ENCODE measurements at regions not wholly inside any gene's neighbourhood (a gene's known extent, or its start where the extent isn't known, plus 50 kb on each side); places are given as distances from the start of the nearest gene placed in this dataset.

DNA sequence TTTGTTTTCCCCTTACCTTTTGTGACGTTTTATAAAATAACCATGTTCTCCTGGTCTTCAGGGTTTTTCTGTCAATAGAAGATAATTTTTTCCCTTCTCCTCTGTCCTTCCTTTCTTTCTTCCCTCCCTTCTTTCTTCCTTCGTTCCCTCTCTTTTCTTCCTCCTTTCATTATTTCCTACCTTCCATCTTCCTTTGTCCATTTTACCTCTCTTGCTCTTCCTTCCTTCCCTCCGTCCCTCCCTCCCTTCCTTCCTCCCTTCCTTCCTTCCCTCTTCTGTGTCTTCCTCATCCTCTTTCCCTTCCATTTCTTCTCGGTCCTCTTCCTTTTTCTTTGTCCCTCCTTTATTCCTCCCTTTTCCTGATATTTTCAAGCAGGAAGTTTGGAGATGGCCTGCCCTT, 128.2 kb downstream of the TEX36 start:
- no peak overlapping the region for H2AFZ ChIP-seq
- H3K4me3 ChIP-seq = no peak overlapping the region
- no peak overlapping the region for H3K4me2 ChIP-seq
- H3K27me3 ChIP-seq (ENCODE audit: insufficient read depth, low read depth) = no peaks in the 10 kb centered on the region
- BruUV-seq (replicated peaks) = no TSS peak
- no peaks in the 10 kb centered on the region for H4K20me1 ChIP-seq (ENCODE audit: insufficient read depth)
- DNase-seq = no peak
- CTCF ChIA-PET = no interaction called here
- H3K27ac ChIP-seq = no peak overlapping the region
- no peaks in the 10 kb centered on the region for H3K9me2 ChIP-seq (ENCODE audit: insufficient read depth)
- H3F3A ChIP-seq (ENCODE audit: insufficient read depth, low read depth) = no peaks in the 10 kb centered on the region
- TF ChIP-seq EZH2 (IDR thresholded peaks at IDR 0.05; ENCODE audit: low read depth) = no peak
- TF ChIP-seq, protein P1, sequence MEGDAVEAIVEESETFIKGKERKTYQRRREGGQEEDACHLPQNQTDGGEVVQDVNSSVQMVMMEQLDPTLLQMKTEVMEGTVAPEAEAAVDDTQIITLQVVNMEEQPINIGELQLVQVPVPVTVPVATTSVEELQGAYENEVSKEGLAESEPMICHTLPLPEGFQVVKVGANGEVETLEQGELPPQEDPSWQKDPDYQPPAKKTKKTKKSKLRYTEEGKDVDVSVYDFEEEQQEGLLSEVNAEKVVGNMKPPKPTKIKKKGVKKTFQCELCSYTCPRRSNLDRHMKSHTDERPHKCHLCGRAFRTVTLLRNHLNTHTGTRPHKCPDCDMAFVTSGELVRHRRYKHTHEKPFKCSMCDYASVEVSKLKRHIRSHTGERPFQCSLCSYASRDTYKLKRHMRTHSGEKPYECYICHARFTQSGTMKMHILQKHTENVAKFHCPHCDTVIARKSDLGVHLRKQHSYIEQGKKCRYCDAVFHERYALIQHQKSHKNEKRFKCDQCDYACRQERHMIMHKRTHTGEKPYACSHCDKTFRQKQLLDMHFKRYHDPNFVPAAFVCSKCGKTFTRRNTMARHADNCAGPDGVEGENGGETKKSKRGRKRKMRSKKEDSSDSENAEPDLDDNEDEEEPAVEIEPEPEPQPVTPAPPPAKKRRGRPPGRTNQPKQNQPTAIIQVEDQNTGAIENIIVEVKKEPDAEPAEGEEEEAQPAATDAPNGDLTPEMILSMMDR (conservative IDR thresholded peaks at IDR 0.05) = no peak
- H3K9me3 ChIP-seq (ENCODE audit: insufficient read depth, low read depth) = no peaks in the 10 kb centered on the region
- H3K36me3 ChIP-seq (ENCODE audit: low read depth) = no peaks in the 10 kb centered on the region
- H3K4me1 ChIP-seq (replicated peaks; ENCODE audit: insufficient read depth) = no peaks in the 10 kb centered on the region
- intact Hi-C loops (cut with micrococcal nuclease; ENCODE audit: unreplicated experiment) = no loop called here
- H3K79me2 ChIP-seq (ENCODE audit: low read depth) = no peaks in the 10 kb centered on the region
- POLR2A ChIA-PET (ENCODE audit: unreplicated experiment) = no interaction called here

DNA sequence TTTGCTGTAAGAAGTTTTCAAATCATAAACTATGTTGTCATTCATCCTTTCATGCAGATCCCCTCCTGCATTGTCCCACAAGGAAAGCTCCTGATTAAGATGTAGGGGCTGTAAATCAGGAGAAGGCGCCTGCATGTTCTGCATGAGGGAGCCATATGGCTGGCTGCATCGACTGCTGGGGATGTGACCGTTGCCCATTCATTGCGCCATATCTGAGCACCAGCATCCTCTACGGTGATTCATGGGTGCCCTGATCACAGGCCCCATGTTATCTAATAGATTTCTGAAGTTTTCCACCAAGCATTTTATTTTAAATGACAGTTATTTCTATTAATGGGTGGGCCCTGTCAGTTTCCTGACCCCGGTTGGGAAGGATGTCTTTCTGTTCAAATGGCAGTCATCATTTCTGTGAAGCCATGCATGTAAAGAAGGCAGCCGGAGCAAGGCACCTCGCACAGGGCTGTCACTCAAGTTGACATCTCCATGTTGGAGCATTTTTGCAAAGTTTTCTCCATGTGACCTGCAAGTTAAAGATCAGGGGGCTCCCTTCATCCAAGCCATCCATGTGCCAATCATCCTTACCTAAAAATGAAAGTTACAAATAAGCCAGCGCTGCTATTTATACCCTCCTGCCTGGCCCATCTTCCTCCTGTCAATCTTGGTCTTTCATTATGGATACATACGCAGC, 128.8 kb downstream of the TEX36 start:
- Histone ChIP-seq H3K4me1 (replicated peaks; ENCODE audit: insufficient read depth) (no peaks in the 10 kb centered on the region), H3K4me3 (no peak overlapping the region), H3K27ac (no peak overlapping the region), H3K9me2 (ENCODE audit: insufficient read depth) (no peaks in the 10 kb centered on the region), H3K79me2 (ENCODE audit: low read depth) (no peaks in the 10 kb centered on the region), H4K20me1 (ENCODE audit: insufficient read depth) (no peaks in the 10 kb centered on the region), H3K9me3 (ENCODE audit: insufficient read depth, low read depth) (no peaks in the 10 kb centered on the region), H3K27me3 (ENCODE audit: insufficient read depth, low read depth) (no peaks in the 10 kb centered on the region), H3K36me3 (ENCODE audit: low read depth) (no peaks in the 10 kb centered on the region), H3F3A (ENCODE audit: insufficient read depth, low read depth) (no peaks in the 10 kb centered on the region), H3K4me2 (no peak overlapping the region), H2AFZ (no peak overlapping the region)
- POLR2A ChIA-PET (ENCODE audit: unreplicated experiment) = interaction anchor here (0.6 kb wide), 1 partner anchor 107 kb away, joined by 3 read pairs; no protein-coding TSS in a partner anchor
- no peak for TF ChIP-seq EZH2 (IDR thresholded peaks at IDR 0.05; ENCODE audit: low read depth)
- BruUV-seq (replicated peaks) = no TSS peak
- intact Hi-C loops (cut with micrococcal nuclease; ENCODE audit: unreplicated experiment) = no loop called here
- DNase-seq = no peak
- CTCF ChIA-PET = no interaction called here

DNA sequence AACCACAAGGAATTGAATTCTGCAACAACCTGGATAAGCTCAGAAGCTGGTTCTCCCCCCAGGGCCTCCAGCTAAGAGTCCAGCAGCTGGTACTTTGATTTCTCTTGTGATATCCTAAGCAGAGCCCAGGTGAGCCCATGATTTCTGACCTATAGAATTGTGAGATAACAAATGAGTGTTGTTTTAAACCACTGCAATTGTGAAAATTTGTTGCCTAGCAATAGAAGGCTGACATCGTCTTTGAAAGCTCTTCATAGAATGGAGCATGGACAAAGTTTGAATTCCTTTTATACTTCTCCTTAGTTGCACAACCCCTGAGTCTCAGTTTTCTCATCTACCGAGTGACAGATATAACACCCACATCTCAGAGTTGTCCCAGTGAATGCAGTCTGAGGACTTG, 129.9 kb downstream of the TEX36 start:
- no peaks in the 10 kb centered on the region for H3K27me3 ChIP-seq (ENCODE audit: insufficient read depth, low read depth)
- POLR2A ChIA-PET (ENCODE audit: unreplicated experiment) = no interaction called here
- BruUV-seq (replicated peaks) = no TSS peak

More for the DNA sequence above, 129.9 kb downstream of the TEX36 start:
- Histone ChIP-seq H3K4me1 (replicated peaks; ENCODE audit: insufficient read depth) (no peaks in the 10 kb centered on the region), H3K27ac (no peak overlapping the region), H3K4me3 (no peak overlapping the region), H3K9me2 (ENCODE audit: insufficient read depth) (no peaks in the 10 kb centered on the region), H3K9me3 (ENCODE audit: insufficient read depth, low read depth) (no peaks in the 10 kb centered on the region), H2AFZ (no peak overlapping the region), H3K4me2 (no peak overlapping the region), H3F3A (ENCODE audit: insufficient read depth, low read depth) (no peaks in the 10 kb centered on the region), H3K79me2 (ENCODE audit: low read depth) (no peaks in the 10 kb centered on the region), H3K36me3 (ENCODE audit: low read depth) (no peaks in the 10 kb centered on the region), H4K20me1 (ENCODE audit: insufficient read depth) (no peaks in the 10 kb centered on the region)
- DNase-seq = no peak
- intact Hi-C loops (cut with micrococcal nuclease; ENCODE audit: unreplicated experiment) = no loop called here
- CTCF ChIA-PET = no interaction called here
- TF ChIP-seq, protein P1 (conservative IDR thresholded peaks at IDR 0.05) = no peak
- TF ChIP-seq EZH2 (IDR thresholded peaks at IDR 0.05; ENCODE audit: low read depth) = no peak
